GM18520 (cell line): ENCODE measurements at regions not wholly inside any gene's neighbourhood (a gene's known extent, or its start where the extent isn't known, plus 50 kb on each side); places are given as distances from the start of the nearest gene placed in this dataset.
"Not testable (repeated sequence)": the region's sequence is repeated elsewhere in the genome, so short reads cannot be mapped to it uniquely, and the experiment has no call there.

Source experiments
- ATAC-seq: cut with Tn5 transposase; IDR thresholded peaks from one replicate; pipeline ENCODE4 v1.9.1; 2021; ENCODE audit not compliant: unreplicated experiment

DNA sequence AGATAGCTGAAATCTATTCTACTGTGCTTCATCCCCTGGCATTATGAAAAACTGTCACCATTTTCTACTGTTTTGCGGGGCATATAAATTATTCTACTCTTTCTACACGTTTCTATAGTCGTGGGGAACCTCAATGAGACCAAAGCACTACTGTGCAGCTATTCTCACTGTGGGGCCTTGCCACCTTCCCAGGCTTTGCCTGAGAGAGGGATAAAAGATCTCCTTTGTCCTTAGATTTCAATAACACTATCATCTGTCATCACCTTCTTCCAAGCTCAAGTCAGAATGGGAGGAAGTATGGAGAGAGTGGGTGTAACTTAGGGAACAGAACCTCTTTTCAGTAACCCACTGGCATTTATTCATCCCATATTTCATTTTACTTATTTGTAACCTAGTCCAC is 1462.1 kb upstream of the RAG2 start:
- ATAC-seq: no peak

DNA sequence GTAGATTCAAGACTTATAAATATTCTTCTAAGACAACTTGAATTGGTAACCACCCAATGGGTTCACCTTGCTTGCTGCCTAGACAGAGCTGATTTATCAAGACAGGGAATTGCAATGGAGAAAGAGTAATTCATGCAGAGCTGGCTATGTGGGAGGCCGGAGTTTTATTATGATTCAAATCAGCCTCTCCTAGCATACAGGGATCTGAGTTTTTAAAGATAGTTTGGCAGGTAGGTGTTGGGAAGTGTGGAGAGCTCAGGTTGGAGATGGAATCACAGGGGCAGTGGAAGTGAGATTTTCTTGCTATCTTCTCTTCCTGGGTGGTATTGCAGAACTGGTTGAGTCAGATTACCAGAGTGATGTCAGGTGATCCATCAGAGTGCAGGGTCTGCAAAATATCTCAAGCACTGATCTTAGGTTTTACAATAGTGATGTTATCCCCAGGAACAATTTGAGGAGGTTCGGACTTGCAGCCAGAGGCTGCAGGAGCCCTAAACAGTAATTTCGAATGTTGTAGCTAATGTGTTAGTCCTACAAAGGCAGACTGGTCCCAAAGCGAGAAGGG is 1448.6 kb upstream of the RAG2 start:
- no peak for ATAC-seq

DNA sequence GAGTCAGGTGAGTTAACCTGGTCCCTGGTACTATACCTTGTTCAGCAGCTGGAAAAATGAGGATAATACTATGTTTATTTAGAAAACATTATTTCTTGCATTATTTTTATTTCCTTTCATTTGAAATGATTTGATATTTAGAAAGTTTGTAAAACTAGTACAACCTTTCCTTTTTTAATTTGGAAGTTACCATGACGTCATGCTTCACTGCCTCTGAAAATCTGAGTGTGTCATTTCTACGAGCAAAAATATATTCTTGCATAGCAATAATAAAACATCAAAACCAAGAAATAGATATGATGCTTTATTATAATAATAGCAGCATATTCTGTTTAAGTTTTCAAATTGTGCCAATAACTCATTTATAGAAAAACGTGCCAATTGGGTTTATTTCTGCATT is 1445.0 kb upstream of the RAG2 start:
- ATAC-seq: no peak

DNA sequence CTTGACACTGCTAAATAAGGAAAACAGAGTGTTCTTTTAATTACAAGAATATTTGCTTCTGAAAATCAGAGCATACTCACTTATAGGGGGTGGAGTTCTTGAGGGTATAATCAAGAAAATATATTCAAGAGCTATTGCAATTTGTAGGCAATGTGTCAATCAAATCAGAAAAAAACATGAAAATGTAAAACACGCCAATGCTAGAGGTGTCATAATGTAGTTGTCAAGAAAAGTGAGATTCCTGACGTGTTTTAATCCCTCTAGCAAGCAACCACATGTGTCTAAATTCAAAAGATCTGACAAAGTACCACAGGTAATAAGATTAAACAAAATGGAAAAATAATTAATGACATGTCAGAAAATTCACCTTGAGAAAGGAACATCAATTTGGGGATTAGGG is 1440.7 kb upstream of the RAG2 start:
- no peak for ATAC-seq

DNA sequence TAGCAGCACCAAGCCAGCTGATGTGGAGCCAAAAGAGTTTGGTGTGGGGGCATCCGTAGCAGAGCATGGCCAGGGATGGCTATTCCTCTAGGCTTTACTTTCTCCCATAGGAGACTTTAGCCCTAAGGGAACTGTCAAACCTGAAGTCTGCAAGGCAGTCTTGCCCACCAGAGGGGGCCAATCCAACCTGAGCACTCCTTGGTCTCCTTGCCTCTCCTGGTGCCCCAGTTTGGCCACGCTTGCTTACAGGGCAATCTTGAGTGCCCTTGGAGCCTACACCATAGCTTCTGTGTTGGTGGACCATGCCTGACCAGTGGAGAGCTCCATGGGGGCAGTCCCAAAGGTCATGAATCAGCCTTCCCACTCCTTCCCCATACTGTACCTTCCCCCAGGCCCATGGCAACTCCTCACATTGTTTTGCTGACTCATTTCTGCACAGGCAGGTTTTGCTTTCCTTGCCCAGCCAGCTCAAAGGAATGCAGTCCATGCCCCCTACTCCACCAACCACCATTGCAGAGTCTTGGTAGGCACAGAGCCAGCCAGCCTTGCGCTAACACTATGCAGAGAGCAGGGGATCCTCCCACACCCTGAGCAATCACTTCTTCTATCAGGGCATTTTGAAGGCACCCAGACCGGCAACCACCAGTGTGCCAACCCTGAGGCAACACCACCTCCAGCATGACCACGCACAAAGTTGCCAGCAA is 1421.2 kb upstream of the RAG2 start:
- ATAC-seq: no peak

DNA sequence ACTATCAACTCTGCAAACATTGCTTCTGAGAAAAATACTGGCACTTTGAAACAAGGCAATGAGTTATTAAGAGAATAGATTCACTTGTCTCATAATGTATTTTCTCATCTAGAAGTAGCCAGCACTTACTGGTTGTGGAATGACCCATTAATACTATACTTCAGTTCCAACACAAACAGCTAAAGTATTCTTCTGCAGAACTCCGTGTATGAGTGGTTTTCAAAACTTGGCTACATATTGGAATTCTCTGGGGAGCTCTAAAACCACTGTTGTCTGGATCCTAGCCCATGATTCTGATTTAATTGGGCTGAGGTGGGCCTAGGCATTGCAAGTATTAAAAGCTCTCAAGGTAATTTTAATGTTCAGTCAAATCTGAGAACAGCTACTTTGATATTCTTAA is 1416.4 kb upstream of the RAG2 start:
- no peak for ATAC-seq

DNA sequence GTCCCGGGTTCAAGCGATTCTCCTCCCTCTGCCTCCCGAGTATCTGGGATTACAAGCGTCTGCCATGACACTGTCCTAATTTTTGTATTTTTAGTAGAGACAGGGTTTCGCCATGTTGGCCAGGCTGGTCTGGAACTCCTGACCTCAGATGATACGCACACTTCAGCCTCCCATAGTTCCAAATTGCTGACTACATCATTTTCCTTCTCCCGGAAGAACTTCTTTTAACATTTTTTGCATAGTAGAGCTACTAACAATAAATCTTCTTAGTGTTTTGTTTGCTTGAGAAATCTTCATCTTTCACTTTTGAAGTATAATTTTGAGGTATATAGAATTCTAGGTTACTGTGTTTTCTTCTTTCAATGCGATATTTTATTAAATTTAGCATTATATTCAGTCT is 1415.1 kb upstream of the RAG2 start:
- ATAC-seq: no peak

DNA sequence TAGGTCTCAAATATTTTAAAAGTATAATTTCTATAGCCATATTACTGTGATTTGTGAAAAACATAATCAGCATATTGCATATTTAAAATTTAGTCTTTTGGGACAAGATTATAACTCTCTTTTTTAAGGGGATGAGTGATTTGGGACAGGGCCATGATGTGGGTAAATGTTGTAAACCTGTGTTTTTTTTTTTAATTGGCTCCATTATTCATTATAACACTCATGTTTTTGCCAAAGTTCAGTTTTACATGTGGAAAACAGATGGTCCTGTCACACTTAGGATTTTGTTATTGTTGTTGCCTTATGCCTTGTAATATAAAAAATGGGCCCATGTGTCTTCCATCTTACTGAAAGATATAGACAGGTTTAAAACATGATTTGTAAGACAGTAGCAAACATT is 1413.5 kb upstream of the RAG2 start:
- ATAC-seq: no peak

DNA sequence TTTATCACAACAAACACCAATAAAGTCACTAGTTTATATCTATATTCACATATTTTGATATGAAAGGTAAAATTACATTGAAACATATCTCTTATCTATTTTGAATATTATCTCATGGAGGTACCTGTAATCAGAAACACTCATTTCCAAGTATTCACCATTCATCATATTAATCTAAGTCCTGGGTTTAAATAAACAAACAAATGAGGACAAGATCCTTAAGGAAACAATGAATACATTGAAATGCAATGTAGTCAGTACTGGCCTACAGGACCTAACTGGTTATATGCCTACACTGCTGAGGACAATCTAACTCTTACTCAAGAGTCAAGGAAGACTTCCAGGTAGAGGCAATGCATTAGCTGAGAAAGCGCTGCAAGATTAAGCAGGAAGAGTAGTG is 1411.9 kb upstream of the RAG2 start:
- no peak for ATAC-seq

DNA sequence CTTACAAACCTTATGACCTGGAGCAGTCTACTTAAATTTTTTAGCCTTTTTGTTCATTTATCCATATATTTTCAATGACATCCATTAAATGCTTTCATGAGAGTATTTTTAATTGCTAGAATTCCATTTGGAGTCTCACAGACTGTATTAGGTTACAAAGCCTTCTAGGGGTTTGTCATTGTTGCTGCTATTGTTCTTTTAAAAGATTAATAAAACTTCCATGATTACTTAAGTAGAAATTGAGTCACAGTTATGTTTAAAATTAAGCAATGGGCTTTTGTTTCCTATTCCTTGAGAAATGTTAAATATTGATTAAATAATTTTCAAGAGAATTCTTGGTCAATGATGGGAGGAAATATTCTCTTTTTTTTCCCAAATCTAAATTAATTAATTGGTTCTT is 1408.4 kb upstream of the RAG2 start:
- ATAC-seq: no peak

DNA sequence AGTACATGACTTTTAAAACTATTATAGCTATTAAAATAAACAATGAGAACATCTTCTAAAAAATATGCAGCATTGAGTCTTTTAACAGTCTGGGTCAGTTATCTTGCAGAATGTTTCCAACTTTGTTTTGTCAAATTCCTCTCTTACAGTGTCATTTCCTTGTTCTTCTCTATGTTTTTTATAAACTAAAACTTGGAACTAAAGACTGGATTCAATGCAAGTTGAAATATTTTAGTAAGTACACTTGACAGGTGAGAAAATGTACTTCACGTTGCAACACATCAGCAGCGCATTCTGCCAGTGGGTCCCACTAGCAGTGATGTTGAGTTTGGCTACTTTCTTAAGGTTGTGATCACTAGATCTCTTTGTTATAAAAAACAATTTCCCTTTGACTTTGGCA is 1407.6 kb upstream of the RAG2 start:
- ATAC-seq: no peak

DNA sequence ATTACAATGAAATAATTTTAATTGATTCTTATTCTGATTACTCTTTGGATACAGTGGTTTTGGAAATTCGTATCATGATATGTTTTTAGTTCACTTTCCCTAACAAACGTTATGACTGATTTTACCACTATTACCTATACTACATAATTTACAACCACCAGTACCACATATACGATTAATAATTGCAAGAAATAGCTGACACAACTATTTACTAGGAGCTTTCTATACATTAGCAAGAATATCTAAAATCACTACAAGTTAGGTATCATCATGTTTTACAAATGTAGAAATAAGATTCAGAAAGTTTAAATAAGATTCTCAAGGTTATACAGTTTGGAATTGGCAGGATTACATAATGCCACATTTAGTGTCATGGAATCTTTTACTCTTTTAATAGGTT is 1401.1 kb upstream of the RAG2 start:
- no peak for ATAC-seq

DNA sequence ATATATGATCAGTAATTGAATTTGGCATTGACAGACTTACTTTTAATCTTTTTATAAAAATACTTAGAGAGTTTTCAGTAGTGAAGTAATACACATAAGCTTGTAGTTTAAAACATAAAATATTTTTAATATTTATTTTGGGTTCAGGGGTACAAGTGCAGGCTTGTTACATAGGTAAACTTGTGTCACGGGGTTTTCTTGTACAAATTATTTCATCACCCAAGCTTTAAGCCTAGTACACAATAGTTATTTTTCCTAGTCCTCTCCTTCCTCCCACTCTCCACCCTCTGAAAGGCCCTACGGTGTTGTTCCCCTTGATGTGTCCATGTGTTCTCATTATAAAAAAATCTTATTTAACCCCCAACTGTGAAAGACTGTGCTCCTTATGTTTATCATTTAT is 1397.8 kb upstream of the RAG2 start:
- no peak for ATAC-seq

DNA sequence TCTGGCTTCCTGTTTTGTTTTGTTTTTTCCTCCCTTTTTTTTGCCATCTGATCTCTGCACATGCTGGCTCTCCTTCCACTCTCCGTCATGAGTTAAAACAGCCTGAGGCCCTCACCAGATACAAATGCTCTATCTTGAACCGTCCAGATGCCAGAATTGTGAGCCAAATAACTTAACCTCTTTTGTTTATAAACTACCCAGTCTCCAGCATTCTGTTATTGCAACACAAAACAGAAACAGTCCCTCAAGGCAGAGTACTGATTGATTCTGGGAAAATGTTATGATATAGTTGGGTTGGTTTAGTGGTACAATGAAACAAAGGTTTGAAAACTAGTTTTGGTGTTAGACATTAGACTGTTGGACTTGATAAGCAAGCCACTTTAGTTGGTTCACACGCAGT is 1390.0 kb upstream of the RAG2 start:
- no peak for ATAC-seq

DNA sequence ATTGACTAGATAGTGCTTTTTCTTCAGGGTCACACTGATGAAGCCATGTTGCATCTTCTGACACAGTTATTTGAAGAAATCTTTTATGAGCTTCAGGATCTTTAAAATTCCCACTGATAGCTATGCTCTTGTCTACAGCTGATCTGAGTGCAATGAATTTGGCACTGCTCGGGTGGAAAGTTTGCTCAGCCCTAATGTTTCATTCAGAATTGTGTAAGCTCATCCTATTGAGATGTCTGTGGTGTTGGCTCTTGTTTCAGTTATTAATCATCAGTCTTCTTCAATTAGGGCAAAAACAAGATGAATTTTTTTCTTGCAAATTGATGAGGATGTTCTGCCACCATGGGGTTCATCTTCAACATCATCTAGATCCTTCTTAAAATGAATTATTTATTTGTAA is 1387.0 kb upstream of the RAG2 start:
- ATAC-seq: no peak

DNA sequence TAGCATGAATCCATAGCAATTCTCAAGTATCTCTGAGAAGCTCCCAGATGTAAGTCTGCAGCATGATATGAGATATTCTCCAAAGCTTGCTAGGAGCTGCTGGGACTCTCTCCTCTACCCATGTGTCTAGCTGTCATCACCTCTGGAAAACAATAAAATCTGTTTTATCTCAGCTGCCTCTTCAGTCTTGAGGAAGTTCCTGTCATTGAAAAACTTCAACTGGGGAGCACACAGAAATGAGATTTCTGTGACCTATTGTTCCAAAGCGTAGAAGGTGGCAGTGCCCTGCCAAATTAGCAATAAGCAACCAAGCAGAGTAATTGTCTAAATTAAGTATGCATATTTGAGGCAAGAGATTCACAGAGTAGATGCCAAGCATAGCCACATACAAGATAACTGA is 1380.6 kb upstream of the RAG2 start:
- no peak for ATAC-seq

DNA sequence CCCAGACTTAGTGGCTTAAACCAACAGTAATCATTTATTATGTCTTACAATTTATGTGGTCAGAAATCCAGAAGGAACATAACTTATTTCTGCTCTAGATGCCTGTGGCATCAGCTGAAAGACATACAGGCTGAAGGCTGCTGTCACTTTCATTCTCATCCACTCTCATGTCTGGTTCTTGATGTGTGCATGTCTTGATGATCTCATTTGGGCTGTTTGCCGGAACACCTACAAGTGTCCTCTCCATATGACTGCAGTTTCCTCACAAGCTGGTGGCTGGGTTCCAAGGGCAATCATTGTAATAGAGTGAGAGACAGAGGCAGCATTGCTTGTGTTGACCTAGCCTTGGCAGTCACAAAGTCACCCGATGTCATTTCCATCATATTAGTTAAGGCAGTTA is 1375.9 kb upstream of the RAG2 start:
- no peak for ATAC-seq

DNA sequence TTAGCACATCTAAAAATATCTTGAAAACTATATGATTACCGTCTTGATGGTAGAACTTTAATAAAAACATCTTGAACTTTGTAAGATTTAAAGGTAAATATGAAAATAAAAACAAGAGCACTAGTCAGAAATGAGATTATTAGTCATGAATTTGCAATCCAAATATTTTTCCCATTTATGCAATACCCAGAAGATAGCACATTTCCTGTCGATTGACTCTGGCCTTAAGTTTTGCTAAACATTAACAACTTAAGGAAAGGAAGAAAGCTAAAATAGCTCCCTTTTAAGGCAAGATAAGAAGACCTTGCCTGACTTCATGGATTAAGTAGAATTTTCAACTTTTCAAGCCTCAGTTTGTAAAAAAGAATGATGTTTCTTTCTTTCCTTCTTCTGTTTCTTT is 1374.7 kb upstream of the RAG2 start:
- no peak for ATAC-seq

DNA sequence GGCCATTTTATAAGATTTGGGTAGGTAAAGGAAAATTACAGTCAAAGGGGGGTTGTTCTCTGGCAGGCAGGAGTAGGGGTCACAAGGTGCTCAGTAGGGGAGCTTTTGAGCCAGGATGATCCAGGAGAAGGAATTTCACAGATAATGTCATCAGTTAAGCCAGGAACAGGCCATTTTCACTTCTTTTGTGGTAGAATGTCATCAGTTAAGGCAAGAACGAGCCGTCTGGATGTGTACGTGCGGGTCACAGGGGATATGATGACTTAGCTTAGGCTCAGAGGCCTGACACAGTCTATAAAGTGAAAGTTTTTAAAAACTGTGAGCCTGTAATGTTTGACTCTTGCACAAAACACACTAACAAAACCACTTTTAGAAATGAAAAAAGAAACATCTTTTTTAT is 1371.3 kb upstream of the RAG2 start:
- not testable (repeated sequence) for ATAC-seq

DNA sequence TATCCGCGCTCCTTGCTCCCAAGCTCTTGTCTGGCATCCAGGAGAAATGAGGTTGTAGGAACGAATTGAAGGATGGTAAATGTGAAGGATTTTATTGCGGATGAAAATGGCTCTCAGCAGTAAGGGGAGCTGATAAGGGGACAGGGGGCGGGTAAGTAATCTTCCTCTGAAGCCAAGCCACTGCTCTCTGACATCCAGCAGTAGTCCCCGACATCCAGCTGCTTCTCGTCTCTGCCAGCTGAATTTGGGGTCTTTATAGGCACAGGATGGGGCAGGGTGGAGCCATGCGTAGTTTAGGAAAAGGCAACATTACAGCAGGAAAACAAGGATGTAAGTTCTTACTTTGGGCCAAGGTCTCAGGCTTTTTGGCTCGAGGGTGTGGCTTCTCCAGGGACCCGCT is 1370.1 kb upstream of the RAG2 start:
- no peak for ATAC-seq

DNA sequence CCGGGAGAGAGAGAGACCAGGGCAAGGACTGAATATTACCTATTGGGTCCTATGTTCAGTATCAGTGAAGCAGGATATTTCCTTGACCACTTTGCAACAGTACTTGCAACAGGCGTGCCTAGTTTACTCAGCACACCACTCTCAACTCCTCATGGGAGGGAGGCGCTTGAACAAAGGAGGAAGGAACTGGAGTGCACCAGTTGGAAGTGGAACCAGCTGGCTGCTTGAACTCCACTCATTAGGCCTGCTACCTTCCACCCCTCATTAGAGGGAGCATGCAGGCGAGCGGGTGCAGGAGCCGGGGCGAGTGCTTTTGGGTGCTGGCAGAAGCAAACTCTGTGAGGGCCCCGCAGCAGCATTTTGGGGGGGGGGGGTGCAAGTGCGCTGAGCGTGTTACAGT is 1369.6 kb upstream of the RAG2 start:
- ATAC-seq: no peak

DNA sequence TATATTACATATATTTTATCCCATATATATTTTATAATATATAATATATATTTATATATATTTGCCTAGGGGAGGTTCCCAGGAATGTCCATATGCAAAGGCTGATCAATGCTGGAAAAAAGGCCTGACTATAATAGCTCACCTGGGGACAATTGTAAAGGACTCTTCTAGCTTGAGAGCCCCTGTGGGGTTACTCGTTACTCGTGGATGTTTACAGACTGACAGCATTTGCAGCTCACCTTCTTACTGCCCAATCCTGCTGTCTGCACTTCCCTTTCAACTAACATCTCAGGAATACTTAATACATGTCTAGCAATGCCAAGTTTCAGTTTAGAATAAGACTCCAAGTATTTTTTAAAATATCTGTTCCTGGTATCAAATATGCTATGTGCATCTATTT is 1365.4 kb upstream of the RAG2 start:
- no peak for ATAC-seq

DNA sequence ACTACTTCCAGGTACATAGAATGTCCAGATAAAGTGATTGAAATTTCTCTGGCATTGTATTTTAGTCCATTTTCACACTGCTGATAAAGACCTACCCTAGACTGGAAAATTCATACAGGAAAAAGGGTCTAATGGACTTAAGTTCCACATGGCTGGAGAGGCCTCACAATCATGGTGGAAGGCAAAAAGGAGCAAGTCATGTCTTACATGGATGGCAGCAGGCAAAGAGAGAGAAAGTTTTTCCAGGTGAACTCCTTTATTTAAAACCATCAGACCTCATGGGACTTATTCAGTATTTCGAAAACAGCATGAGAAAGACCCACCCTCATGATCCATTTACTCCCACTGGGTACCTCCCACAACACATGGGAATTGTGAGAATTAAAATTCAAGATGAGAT is 1359.7 kb upstream of the RAG2 start:
- ATAC-seq: no peak
